Endothelial cell of umbilical vein (primary cell): ENCODE measurements at regions not wholly inside any gene's neighbourhood (a gene's known extent, or its start where the extent isn't known, plus 50 kb on each side); places are given as distances from the start of the nearest gene placed in this dataset.

Source experiments
- CTCF ChIP-seq, 2 donors: IDR thresholded peaks; 1 replicate in 1 of 2; 2 replicates in 1 of 2; pipeline ENCODE4 v1.5.1; 2011; ENCODE audit warnings: low read length in 2 of 2, mild to moderate bottlenecking in 2 of 2, moderate library complexity in 2 of 2, control low read depth in 1 of 2, inconsistent platforms in 1 of 2, low read depth in 1 of 2; ENCODE audit not compliant: insufficient read depth in 1 of 2; ENCODE audit errors: extremely low read depth in 1 of 2
- EZH2 ChIP-seq: IDR thresholded peaks from 2 replicates; pipeline ENCODE4 v1.6.1; 2012; ENCODE audit warnings: borderline replicate concordance, low read depth, mild to moderate bottlenecking, moderate library complexity, low read length, inconsistent platforms; ENCODE audit not compliant: severe bottlenecking
- MAX ChIP-seq: IDR thresholded peaks from 2 replicates; pipeline ENCODE4 v1.6.1; 2011; ENCODE audit not compliant: insufficient read depth, insufficient read length
- MYC ChIP-seq: IDR thresholded peaks from one replicate; pipeline ENCODE4 v1.6.1; 2011; ENCODE audit warnings: mild to moderate bottlenecking, low read depth, low read length
- POLR2A ChIP-seq: IDR thresholded peaks from 2 replicates; pipeline ENCODE4 v1.6.1; 2012; ENCODE audit warnings: low read depth, mild to moderate bottlenecking, control low read depth, low read length
- POLR2AphosphoS5 ChIP-seq: IDR thresholded peaks from 2 replicates; pipeline ENCODE4 v1.6.1; 2012; ENCODE audit warnings: low read depth, mild to moderate bottlenecking, control low read depth, low read length, moderate library complexity; ENCODE audit not compliant: insufficient read depth

- TF ChIP-seq POLR2AphosphoS5 (no peak), MYC (no peak), CTCF (IDR thresholded peaks at IDR 0.05; ENCODE audit: extremely low read depth in 1 of 2, insufficient read depth in 1 of 2, low read depth in 1 of 2, low read length in 2 of 2) (no peak), POLR2A (no peak), EZH2 (no peak), MAX (no peak)
Observed at GRCh38 chr11:104823657-104824056, 74.6 kb downstream of the CASP12 start.
